Neural cell (in vitro differentiated cells): ENCODE measurements at regions not wholly inside any gene's neighbourhood (a gene's known extent, or its start where the extent isn't known, plus 50 kb on each side); places are given as distances from the start of the nearest gene placed in this dataset.

Experiments
- H2AFZ ChIP-seq: fragments of 200-600, 300-800 bp; sonication (generic), shearing (Covaris generic); 2 replicates; pipeline ENCODE4 v1.6.0; 2014; ENCODE audit warnings: low read depth, mild to moderate bottlenecking, antibody characterized with exemption, low read length, moderate library complexity
- H3F3A ChIP-seq: fragments of 200-600 bp; shearing (Covaris generic); 2 replicates; pipeline ENCODE4 v1.6.1; 2016; ENCODE audit warnings: mild to moderate bottlenecking, moderate library complexity, mixed read lengths, antibody characterized with exemption, low read length; ENCODE audit not compliant: insufficient read depth, poor library complexity, severe bottlenecking
- H3K27ac ChIP-seq: fragments of 200-600, 300-800 bp; sonication (generic), shearing (Covaris generic); 2 replicates; pipeline ENCODE4 v1.5.1; 2014; ENCODE audit warnings: mild to moderate bottlenecking, low read length, moderate library complexity
- H3K27me3 ChIP-seq: fragments of 300-800, 200-600 bp; sonication (generic), shearing (Covaris generic); 2 replicates; pipeline ENCODE4 v1.6.0; 2014; ENCODE audit warnings: mild to moderate bottlenecking, low read depth, low read length, moderate library complexity; ENCODE audit not compliant: insufficient read depth
- H3K36me3 ChIP-seq: fragments of 300-800, 200-600 bp; sonication (generic), shearing (Covaris generic); 2 replicates; pipeline ENCODE4 v1.5.1; 2014; ENCODE audit warnings: mild to moderate bottlenecking, antibody characterized with exemption, low read length, moderate library complexity; ENCODE audit not compliant: insufficient read depth
- H3K4me2 ChIP-seq: fragments of 300-800, 200-600 bp; sonication (generic), shearing (Covaris generic); 2 replicates; pipeline ENCODE4 v1.6.0; 2014; ENCODE audit warnings: mild to moderate bottlenecking, low read length
- H3K4me3 ChIP-seq: fragments of 300-800, 200-600 bp; sonication (generic), shearing (Covaris generic); 2 replicates; pipeline ENCODE4 v1.5.1; 2014; ENCODE audit warnings: mild to moderate bottlenecking, low read length, moderate library complexity
- H3K79me2 ChIP-seq: fragments of 200-600 bp; shearing (Covaris generic); replicated peaks from 2 replicates; pipeline ENCODE4 v1.6.0; 2014; ENCODE audit warnings: mild to moderate bottlenecking, low read length, moderate library complexity; ENCODE audit not compliant: insufficient read depth
- H3K9ac ChIP-seq: fragments of 300-800, 200-600 bp; sonication (generic), shearing (Covaris generic); 2 replicates; pipeline ENCODE4 v1.6.1; 2016; ENCODE audit warnings: mild to moderate bottlenecking, low read length, mixed read lengths
- H3K9me2 ChIP-seq: fragments of 200-600 bp; shearing (Covaris generic); 2 replicates; pipeline ENCODE4 v1.6.1; 2016; ENCODE audit warnings: mild to moderate bottlenecking, low read length, mixed read lengths; ENCODE audit not compliant: insufficient read depth
- H3K9me3 ChIP-seq: fragments of 200-600, 300-800 bp; sonication (generic), shearing (Covaris generic); 2 replicates; pipeline ENCODE4 v1.6.1; 2016; ENCODE audit warnings: mild to moderate bottlenecking, mixed run types, low read length, moderate library complexity, mixed read lengths
- H4K20me1 ChIP-seq: fragments of 200-600 bp; shearing (Covaris generic); 2 replicates; pipeline ENCODE4 v1.6.1; 2016; ENCODE audit warnings: mild to moderate bottlenecking, mixed run types; ENCODE audit not compliant: insufficient read depth
- EP300 ChIP-seq: fragments of 450-650 bp; conservative IDR thresholded peaks from 2 replicates; pipeline ENCODE4 v1.6.1; 2014; ENCODE audit warnings: antibody characterized with exemption, mild to moderate bottlenecking, moderate library complexity; ENCODE audit not compliant: poor library complexity, severe bottlenecking
- EZH2 ChIP-seq: fragments of 200-600, 300-800 bp; shearing (Covaris generic), sonication (generic); IDR thresholded peaks from 2 replicates; pipeline ENCODE4 v1.6.1; 2014; ENCODE audit warnings: antibody characterized with exemption, low read length, borderline replicate concordance, mild to moderate bottlenecking; ENCODE audit not compliant: insufficient read depth, poor library complexity, severe bottlenecking
- MXI1 ChIP-seq: fragments of 450-650 bp; conservative IDR thresholded peaks from 2 replicates; pipeline ENCODE4 v1.6.1; 2014; ENCODE audit warnings: antibody characterized with exemption, mild to moderate bottlenecking; ENCODE audit not compliant: poor library complexity, severe bottlenecking
- POLR2AphosphoS5 ChIP-seq: IDR thresholded peaks from 2 replicates; pipeline ENCODE4 v1.6.1; 2012
- RAD21 ChIP-seq: fragments of 450-650 bp; conservative IDR thresholded peaks from 2 replicates; pipeline ENCODE4 v1.6.1; 2014; ENCODE audit warnings: antibody characterized with exemption, mild to moderate bottlenecking, moderate library complexity
- SMC3 ChIP-seq: fragments of 450-650 bp; conservative IDR thresholded peaks from 2 replicates; pipeline ENCODE4 v1.6.1; 2014; ENCODE audit warnings: antibody characterized with exemption, mild to moderate bottlenecking, moderate library complexity; ENCODE audit not compliant: poor library complexity
- TAF1 ChIP-seq: IDR thresholded peaks from 2 replicates; pipeline ENCODE4 v1.6.1; 2012; ENCODE audit warnings: low read depth
- TF ChIP-seq, protein P1 (sequence below): fragments of 450-650 bp; IDR thresholded peaks from 2 replicates; pipeline ENCODE4 v1.5.1; 2014; ENCODE audit warnings: antibody characterized with exemption, mild to moderate bottlenecking, moderate library complexity; ENCODE audit not compliant: poor library complexity, severe bottlenecking
- TF ChIP-seq, protein P2 (sequence below): IDR thresholded peaks from 2 replicates; pipeline ENCODE4 v1.6.1; 2012; ENCODE audit warnings: borderline replicate concordance

DNA sequence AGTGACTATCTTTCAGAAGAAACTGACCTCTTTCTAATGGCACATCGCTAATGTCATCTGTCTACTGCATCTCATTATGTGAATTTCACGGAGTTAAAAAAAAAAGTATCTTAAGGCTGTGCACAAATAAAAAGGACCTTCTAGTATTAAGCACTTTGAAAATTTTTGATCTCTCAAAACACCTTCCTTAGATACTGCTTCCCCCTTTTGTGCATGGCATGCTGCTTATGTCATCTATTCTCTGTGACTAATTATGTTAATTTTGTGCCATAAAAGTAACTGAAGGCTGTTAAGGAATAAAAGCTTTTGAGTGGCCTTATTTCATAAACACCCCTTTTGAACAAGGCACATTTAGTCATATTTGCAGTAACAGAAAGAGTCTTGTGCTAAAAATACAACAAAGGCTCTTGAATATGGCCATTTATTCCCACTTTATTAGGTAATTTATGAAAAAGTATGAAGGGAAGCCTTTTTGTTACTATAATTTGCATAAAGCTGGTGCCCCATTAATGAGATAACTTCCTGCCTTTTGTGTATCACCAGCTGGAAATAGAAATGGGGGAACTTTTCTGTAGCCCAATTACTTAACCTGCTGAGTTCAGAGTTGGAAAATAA is 1412.0 kb upstream of the ZEB2 start (continued):
- TF ChIP-seq EZH2 (no peak), POLR2AphosphoS5 (no peak), EP300 (no peak)

DNA sequence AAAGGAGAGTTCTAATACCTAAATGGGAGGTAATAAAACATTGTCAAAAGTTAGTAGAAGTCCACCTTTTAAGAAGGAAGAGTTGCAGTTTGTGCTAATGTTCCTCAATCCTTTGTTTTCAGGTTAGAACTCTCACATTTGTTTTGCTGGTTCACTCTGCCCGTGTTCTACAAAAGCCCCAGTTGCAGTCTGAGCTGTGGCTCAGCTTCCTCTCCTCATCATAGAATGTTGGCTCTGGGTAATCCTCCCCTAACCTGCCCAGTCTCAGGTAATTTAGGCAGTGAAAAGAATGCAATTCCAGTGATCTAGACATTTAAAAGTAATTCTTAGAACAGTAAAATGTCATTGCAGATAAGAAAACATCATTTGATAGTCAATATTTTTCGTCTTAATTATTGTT is 1410.4 kb upstream of the ZEB2 start:
- no peak for TF ChIP-seq SMC3
- TF ChIP-seq, protein P1, sequence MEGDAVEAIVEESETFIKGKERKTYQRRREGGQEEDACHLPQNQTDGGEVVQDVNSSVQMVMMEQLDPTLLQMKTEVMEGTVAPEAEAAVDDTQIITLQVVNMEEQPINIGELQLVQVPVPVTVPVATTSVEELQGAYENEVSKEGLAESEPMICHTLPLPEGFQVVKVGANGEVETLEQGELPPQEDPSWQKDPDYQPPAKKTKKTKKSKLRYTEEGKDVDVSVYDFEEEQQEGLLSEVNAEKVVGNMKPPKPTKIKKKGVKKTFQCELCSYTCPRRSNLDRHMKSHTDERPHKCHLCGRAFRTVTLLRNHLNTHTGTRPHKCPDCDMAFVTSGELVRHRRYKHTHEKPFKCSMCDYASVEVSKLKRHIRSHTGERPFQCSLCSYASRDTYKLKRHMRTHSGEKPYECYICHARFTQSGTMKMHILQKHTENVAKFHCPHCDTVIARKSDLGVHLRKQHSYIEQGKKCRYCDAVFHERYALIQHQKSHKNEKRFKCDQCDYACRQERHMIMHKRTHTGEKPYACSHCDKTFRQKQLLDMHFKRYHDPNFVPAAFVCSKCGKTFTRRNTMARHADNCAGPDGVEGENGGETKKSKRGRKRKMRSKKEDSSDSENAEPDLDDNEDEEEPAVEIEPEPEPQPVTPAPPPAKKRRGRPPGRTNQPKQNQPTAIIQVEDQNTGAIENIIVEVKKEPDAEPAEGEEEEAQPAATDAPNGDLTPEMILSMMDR: no peak
- no peak for TF ChIP-seq EZH2
- no peak for TF ChIP-seq POLR2AphosphoS5
- TF ChIP-seq RAD21: no peak
- TF ChIP-seq EP300: no peak
- TF ChIP-seq MXI1: no peak
- no peak for TF ChIP-seq TAF1
- TF ChIP-seq, protein P2, sequence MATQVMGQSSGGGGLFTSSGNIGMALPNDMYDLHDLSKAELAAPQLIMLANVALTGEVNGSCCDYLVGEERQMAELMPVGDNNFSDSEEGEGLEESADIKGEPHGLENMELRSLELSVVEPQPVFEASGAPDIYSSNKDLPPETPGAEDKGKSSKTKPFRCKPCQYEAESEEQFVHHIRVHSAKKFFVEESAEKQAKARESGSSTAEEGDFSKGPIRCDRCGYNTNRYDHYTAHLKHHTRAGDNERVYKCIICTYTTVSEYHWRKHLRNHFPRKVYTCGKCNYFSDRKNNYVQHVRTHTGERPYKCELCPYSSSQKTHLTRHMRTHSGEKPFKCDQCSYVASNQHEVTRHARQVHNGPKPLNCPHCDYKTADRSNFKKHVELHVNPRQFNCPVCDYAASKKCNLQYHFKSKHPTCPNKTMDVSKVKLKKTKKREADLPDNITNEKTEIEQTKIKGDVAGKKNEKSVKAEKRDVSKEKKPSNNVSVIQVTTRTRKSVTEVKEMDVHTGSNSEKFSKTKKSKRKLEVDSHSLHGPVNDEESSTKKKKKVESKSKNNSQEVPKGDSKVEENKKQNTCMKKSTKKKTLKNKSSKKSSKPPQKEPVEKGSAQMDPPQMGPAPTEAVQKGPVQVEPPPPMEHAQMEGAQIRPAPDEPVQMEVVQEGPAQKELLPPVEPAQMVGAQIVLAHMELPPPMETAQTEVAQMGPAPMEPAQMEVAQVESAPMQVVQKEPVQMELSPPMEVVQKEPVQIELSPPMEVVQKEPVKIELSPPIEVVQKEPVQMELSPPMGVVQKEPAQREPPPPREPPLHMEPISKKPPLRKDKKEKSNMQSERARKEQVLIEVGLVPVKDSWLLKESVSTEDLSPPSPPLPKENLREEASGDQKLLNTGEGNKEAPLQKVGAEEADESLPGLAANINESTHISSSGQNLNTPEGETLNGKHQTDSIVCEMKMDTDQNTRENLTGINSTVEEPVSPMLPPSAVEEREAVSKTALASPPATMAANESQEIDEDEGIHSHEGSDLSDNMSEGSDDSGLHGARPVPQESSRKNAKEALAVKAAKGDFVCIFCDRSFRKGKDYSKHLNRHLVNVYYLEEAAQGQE: no peak
- no peaks in the 10 kb centered on the region for H3K36me3 ChIP-seq
- no peak overlapping the region for H3K4me3 ChIP-seq
- H3K9ac ChIP-seq: no peak overlapping the region
- no peaks in the 10 kb centered on the region for H4K20me1 ChIP-seq
- H3F3A ChIP-seq: no peaks in the 10 kb centered on the region
- H3K9me2 ChIP-seq: no peaks in the 10 kb centered on the region
- no peaks in the 10 kb centered on the region for H3K79me2 ChIP-seq
- H3K27ac ChIP-seq: no peak overlapping the region
- no peaks in the 10 kb centered on the region for H3K9me3 ChIP-seq
- no peaks in the 10 kb centered on the region for H3K27me3 ChIP-seq
- H3K4me2 ChIP-seq: no peak overlapping the region
- no peak overlapping the region for H2AFZ ChIP-seq

DNA sequence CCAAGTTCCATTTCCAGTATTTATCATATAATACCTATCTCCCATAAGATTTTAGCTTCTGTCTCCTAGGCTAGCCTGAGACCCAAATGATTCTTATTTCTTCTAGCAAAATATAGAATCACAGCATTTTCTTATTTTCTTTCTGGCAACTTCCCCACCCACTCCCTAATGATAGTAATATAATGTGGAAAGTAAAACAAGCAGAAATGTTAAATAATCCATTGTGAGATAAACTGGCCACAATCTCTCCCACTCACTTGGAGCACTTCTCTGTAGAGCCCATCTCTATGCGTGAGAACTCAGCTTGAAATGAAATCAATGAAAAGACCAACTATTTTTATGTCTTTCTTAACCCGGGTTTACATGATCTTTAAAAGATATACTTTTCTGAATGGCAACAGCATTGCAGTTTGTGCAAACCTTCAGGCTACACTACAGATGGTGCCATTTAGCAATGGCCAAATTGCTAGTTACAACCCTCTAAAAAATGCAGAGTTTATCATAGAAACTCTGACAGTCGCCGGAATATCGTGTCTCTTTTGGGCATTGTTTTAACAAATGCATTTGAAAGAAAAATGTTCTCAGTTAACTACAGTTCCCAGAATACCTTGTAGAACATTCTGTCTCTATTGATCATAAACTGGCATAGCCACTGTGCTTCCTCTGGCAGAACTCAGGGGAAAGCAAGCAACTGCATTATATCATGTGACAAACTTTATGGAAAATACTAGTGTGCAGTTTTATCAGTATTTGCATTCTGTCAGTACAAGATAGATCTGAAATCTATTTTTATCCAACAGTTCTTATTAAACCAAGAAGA is 1407.4 kb upstream of the ZEB2 start:
- no peak overlapping the region for H3K9ac ChIP-seq
- no peaks in the 10 kb centered on the region for H3K79me2 ChIP-seq
- TF ChIP-seq MXI1 (no peak), EP300 (no peak), SMC3 (no peak), TAF1 (no peak), RAD21 (no peak)
- TF ChIP-seq, protein P1: no peak
- no peaks in the 10 kb centered on the region for H3K9me2 ChIP-seq
- no peaks in the 10 kb centered on the region for H3K36me3 ChIP-seq
- no peak overlapping the region for H2AFZ ChIP-seq
- H4K20me1 ChIP-seq: no peaks in the 10 kb centered on the region
- H3K4me2 ChIP-seq: no peak overlapping the region
- no peaks in the 10 kb centered on the region for H3K27me3 ChIP-seq
- no peaks in the 10 kb centered on the region for H3K9me3 ChIP-seq
- H3F3A ChIP-seq: no peaks in the 10 kb centered on the region
- H3K4me3 ChIP-seq: no peak overlapping the region
- no peak overlapping the region for H3K27ac ChIP-seq
